ENCODE measurements at regions not wholly inside any gene's neighbourhood (a gene's known extent, or its start where the extent isn't known, plus 50 kb on each side); places are given as distances from the start of the nearest gene placed in this dataset.

- TF ChIP-seq CTCF (IDR thresholded peaks at IDR 0.05; ENCODE audit: extremely low read depth, missing control alignments): no peak
- no peak for DNase-seq (ENCODE audit: low spot score)
Measured at GRCh38 chr9:107855164-107855563, 365.6 kb upstream of the KLF4 start.

GRCh38 chr9:107853461-107853860, 363.9 kb upstream of the KLF4 start:
- no peak for DNase-seq (ENCODE audit: low spot score)
- TF ChIP-seq CTCF (IDR thresholded peaks at IDR 0.05; ENCODE audit: extremely low read depth, missing control alignments): no peak

- TF ChIP-seq CTCF (IDR thresholded peaks at IDR 0.05; ENCODE audit: extremely low read depth, missing control alignments): no peak
- no peak for DNase-seq (ENCODE audit: low spot score)
Measured at GRCh38 chr9:107852891-107853290, 363.3 kb upstream of the KLF4 start.

GRCh38 chr9:107850653-107851052, 361.1 kb upstream of the KLF4 start:
- no peak for DNase-seq (ENCODE audit: low spot score)
- TF ChIP-seq CTCF (IDR thresholded peaks at IDR 0.05; ENCODE audit: extremely low read depth, missing control alignments): no peak

GRCh38 chr9:107847978-107848964, 358.7 kb upstream of the KLF4 start:
- no peak for TF ChIP-seq CTCF (IDR thresholded peaks at IDR 0.05; ENCODE audit: extremely low read depth, missing control alignments)
- no peak for DNase-seq (ENCODE audit: low spot score)

- no peak for TF ChIP-seq CTCF (IDR thresholded peaks at IDR 0.05; ENCODE audit: extremely low read depth, missing control alignments)
- no peak for DNase-seq (ENCODE audit: low spot score)
Measured at GRCh38 chr9:107842530-107842929, 353.0 kb upstream of the KLF4 start.

- no peak for TF ChIP-seq CTCF (IDR thresholded peaks at IDR 0.05; ENCODE audit: extremely low read depth, missing control alignments)
- DNase-seq (ENCODE audit: low spot score): no peak
Measured at GRCh38 chr9:107841076-107841475, 351.5 kb upstream of the KLF4 start.
